Endothelial cell of umbilical vein (primary cell): ENCODE measurements at regions not wholly inside any gene's neighbourhood (a gene's known extent, or its start where the extent isn't known, plus 50 kb on each side); places are given as distances from the start of the nearest gene placed in this dataset.

Source experiments
- BruUV-seq: library from RNA; stranded (reverse); fragments of 400-500 nt; replicated peaks from 2 replicates; lab custom pipeline; 2021; lab: Mats Ljungman, UMichigan
- CTCF ChIA-PET: fragments of 300-600, 350-600 bp; sonication (Branson Sonifier 250); formaldehyde crosslinking; loops from one replicate; lab custom pipeline; 2021; ENCODE audit warnings: antibody characterized with exemption, inconsistent platforms; lab: Charles Lee
- POLR2A ChIA-PET: fragments of 300-600, 350-600 bp; sonication (Branson Sonifier 250); formaldehyde crosslinking; loops from one replicate; lab custom pipeline; 2021; ENCODE audit warnings: antibody characterized with exemption, inconsistent platforms; lab: Charles Lee
- DNase-seq: peaks from one replicate; pipeline ENCODE4 v3.0.0-alpha.2; 2011; ENCODE audit warnings: low read depth, low spot score
- FAIRE-seq: peaks from 2 replicates; lab custom pipeline; 2011; peaks lifted over from hg19 to GRCh38; lab: Jason Lieb, UNC
- H2AFZ ChIP-seq: 2 replicates; pipeline ENCODE4 v1.6.0; 2012; ENCODE audit warnings: low read depth, low read length, control low read depth, inconsistent platforms
- H3K27ac ChIP-seq: 2 replicates; pipeline ENCODE4 v1.5.1; 2011; ENCODE audit warnings: low read depth, mild to moderate bottlenecking, control low read depth, low read length, moderate library complexity; ENCODE audit not compliant: insufficient read depth
- H3K27me3 ChIP-seq, 2 experiments: 2 replicates each; pipeline versions ENCODE4 v1.6.0 to v1.6.1; 2011; ENCODE audit warnings: low read length in 2 of 2, mixed read lengths in 1 of 2; ENCODE audit not compliant: control insufficient read depth in 2 of 2, insufficient read depth in 2 of 2
- H3K36me3 ChIP-seq, 2 experiments: 2 replicates in 1 of 2; 3 replicates in 1 of 2; pipeline ENCODE4 v1.5.1; 2011; ENCODE audit warnings: low read length in 2 of 2, mild to moderate bottlenecking in 1 of 2, moderate library complexity in 1 of 2; ENCODE audit not compliant: control insufficient read depth in 2 of 2, insufficient read depth in 2 of 2; ENCODE audit errors: extremely low read depth in 1 of 2
- H3K4me1 ChIP-seq: 3 replicates; pipeline ENCODE4 v1.5.1; 2011; ENCODE audit warnings: mild to moderate bottlenecking, low read length; ENCODE audit not compliant: control insufficient read depth, insufficient read depth; ENCODE audit errors: extremely low read depth
- H3K4me2 ChIP-seq: 2 replicates; pipeline ENCODE4 v1.6.1; 2011; ENCODE audit warnings: low read length, control low read depth, mixed read lengths; ENCODE audit not compliant: insufficient read depth
- H3K4me3 ChIP-seq, 3 experiments: fragments of 200-600 bp in 1 of 3; sonication (generic), shearing (Covaris generic) in 1 of 3; replicated peaks in 1 of 3; 2 replicates each; pipeline ENCODE4 v1.5.1; 2011 to 2016; ENCODE audit warnings: control low read depth in 3 of 3, low read length in 3 of 3, mild to moderate bottlenecking in 2 of 3, inconsistent platforms in 1 of 3, low read depth in 1 of 3, moderate library complexity in 1 of 3; ENCODE audit not compliant: insufficient read depth in 1 of 3
- H3K79me2 ChIP-seq: 2 replicates; pipeline ENCODE4 v1.6.0; 2012; ENCODE audit warnings: low read length, inconsistent platforms; ENCODE audit not compliant: control insufficient read depth, insufficient read depth
- H3K9ac ChIP-seq: replicated peaks from 2 replicates; pipeline ENCODE3; 2011; ENCODE audit warnings: low read length, control low read depth; ENCODE audit not compliant: insufficient read depth; ENCODE audit errors: extremely low read depth
- H3K9me1 ChIP-seq: replicated peaks from 3 replicates; pipeline ENCODE4 v1.6.0; 2011; ENCODE audit warnings: mild to moderate bottlenecking, low read length; ENCODE audit not compliant: control insufficient read depth, insufficient read depth; ENCODE audit errors: extremely low read depth
- H3K9me3 ChIP-seq: replicated peaks from 2 replicates; pipeline ENCODE4 v1.5.1; 2012; ENCODE audit warnings: low read length, inconsistent platforms; ENCODE audit not compliant: control insufficient read depth, insufficient read depth
- H4K20me1 ChIP-seq: replicated peaks from 2 replicates; pipeline ENCODE3; 2011; ENCODE audit warnings: mild to moderate bottlenecking, low read length; ENCODE audit not compliant: control insufficient read depth, insufficient read depth; ENCODE audit errors: extremely low read depth
- EZH2 ChIP-seq: IDR thresholded peaks from 2 replicates; pipeline ENCODE4 v1.6.1; 2012; ENCODE audit warnings: borderline replicate concordance, low read depth, mild to moderate bottlenecking, moderate library complexity, low read length, inconsistent platforms; ENCODE audit not compliant: severe bottlenecking
- FOS ChIP-seq: IDR thresholded peaks from 2 replicates; pipeline ENCODE4 v1.6.1; 2011; ENCODE audit warnings: mild to moderate bottlenecking, low read length, moderate library complexity, borderline replicate concordance; ENCODE audit not compliant: insufficient read depth
- GATA2 ChIP-seq: IDR thresholded peaks from 2 replicates; pipeline ENCODE4 v1.7.0; 2011; ENCODE audit warnings: low read depth, mild to moderate bottlenecking, moderate library complexity, mixed read lengths, low read length; ENCODE audit not compliant: insufficient read length, insufficient read depth
- JUN ChIP-seq: IDR thresholded peaks from 2 replicates; pipeline ENCODE4 v1.6.1; 2011; ENCODE audit warnings: borderline replicate concordance, low read depth; ENCODE audit not compliant: insufficient read length, insufficient read depth
- MYC ChIP-seq: IDR thresholded peaks from one replicate; pipeline ENCODE4 v1.6.1; 2011; ENCODE audit warnings: mild to moderate bottlenecking, low read depth, low read length
- POLR2A ChIP-seq: IDR thresholded peaks from 2 replicates; pipeline ENCODE4 v1.6.1; 2012; ENCODE audit warnings: low read depth, mild to moderate bottlenecking, control low read depth, low read length
- POLR2AphosphoS5 ChIP-seq: IDR thresholded peaks from 2 replicates; pipeline ENCODE4 v1.6.1; 2012; ENCODE audit warnings: low read depth, mild to moderate bottlenecking, control low read depth, low read length, moderate library complexity; ENCODE audit not compliant: insufficient read depth
- dilution Hi-C: fragments of 300-500 bp; cut with MboI; formaldehyde crosslinking; loops from one replicate; pipeline ENCODE4 v1.15.0; 2019; ENCODE audit warnings: low sequenced_read_pairs; ENCODE audit not compliant: extremely low pct_ligation_motif_present
- intact Hi-C: fragments of 100-400 bp; cut with micrococcal nuclease; formaldehyde crosslinking; loops from one replicate; pipeline ENCODE4 v1.10.0; 2022
- TF ChIP-seq, protein P1 (sequence below), 2 donors: IDR thresholded peaks; 1 replicate in 1 of 2; 2 replicates in 1 of 2; pipeline ENCODE4 v1.5.1; 2011; ENCODE audit warnings: low read length in 2 of 2, mild to moderate bottlenecking in 2 of 2, moderate library complexity in 2 of 2, control low read depth in 1 of 2, inconsistent platforms in 1 of 2, low read depth in 1 of 2; ENCODE audit not compliant: insufficient read depth in 1 of 2; ENCODE audit errors: extremely low read depth in 1 of 2
- TF ChIP-seq, protein P2 (sequence below): IDR thresholded peaks from 2 replicates; pipeline ENCODE4 v1.6.1; 2011; ENCODE audit not compliant: insufficient read depth, insufficient read length

- Histone ChIP-seq H3K4me3 (no peak overlapping the region), H3K9ac (no peak overlapping the region), H3K9me3 (no peaks in the 10 kb centered on the region), H3K79me2 (no peaks in the 10 kb centered on the region), H4K20me1 (no peaks in the 10 kb centered on the region), H3K27ac (no peak overlapping the region), H3K4me2 (no peak overlapping the region), H3K9me1 (no peaks in the 10 kb centered on the region), H3K27me3 (no peaks in the 10 kb centered on the region), H3K36me3 (no peaks in the 10 kb centered on the region), H3K4me1 (no peaks in the 10 kb centered on the region), H2AFZ (no peak overlapping the region)
- no peak for DNase-seq
- dilution Hi-C loops: no loop called here
- TF ChIP-seq POLR2AphosphoS5 (no peak), EZH2 (no peak), JUN (no peak), POLR2A (no peak), FOS (no peak), GATA2 (no peak), MYC (no peak)
- TF ChIP-seq, protein P1, sequence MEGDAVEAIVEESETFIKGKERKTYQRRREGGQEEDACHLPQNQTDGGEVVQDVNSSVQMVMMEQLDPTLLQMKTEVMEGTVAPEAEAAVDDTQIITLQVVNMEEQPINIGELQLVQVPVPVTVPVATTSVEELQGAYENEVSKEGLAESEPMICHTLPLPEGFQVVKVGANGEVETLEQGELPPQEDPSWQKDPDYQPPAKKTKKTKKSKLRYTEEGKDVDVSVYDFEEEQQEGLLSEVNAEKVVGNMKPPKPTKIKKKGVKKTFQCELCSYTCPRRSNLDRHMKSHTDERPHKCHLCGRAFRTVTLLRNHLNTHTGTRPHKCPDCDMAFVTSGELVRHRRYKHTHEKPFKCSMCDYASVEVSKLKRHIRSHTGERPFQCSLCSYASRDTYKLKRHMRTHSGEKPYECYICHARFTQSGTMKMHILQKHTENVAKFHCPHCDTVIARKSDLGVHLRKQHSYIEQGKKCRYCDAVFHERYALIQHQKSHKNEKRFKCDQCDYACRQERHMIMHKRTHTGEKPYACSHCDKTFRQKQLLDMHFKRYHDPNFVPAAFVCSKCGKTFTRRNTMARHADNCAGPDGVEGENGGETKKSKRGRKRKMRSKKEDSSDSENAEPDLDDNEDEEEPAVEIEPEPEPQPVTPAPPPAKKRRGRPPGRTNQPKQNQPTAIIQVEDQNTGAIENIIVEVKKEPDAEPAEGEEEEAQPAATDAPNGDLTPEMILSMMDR (IDR thresholded peaks at IDR 0.05; ENCODE audit: extremely low read depth in 1 of 2, insufficient read depth in 1 of 2, low read depth in 1 of 2, low read length in 2 of 2): no peak
- TF ChIP-seq, protein P2, sequence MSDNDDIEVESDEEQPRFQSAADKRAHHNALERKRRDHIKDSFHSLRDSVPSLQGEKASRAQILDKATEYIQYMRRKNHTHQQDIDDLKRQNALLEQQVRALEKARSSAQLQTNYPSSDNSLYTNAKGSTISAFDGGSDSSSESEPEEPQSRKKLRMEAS: no peak
- no TSS peak for BruUV-seq
- ChIA-PET POLR2A (no interaction called here), CTCF (no interaction called here)
- intact Hi-C loops: no loop called here
- no peak for FAIRE-seq
Observed at GRCh38 chr1:29870621-29871020, 634.3 kb downstream of the PTPRU start.
